Parathyroid adenoma (tissue), 2 donors: ENCODE measurements at regions not wholly inside any gene's neighbourhood (a gene's known extent, or its start where the extent isn't known, plus 50 kb on each side); places are given as distances from the start of the nearest gene placed in this dataset.
"Not testable (repeated sequence)": the region's sequence is repeated elsewhere in the genome, so short reads cannot be mapped to it uniquely, and the experiment has no call there.

ENCODE experiments used
- H2AFZ ChIP-seq: fragments of 300-600 bp; sonication (generic); one replicate; pipeline ENCODE4 v1.7.0; 2017; ENCODE audit warnings: antibody characterized with exemption, mild to moderate bottlenecking
- H3K27ac ChIP-seq: fragments of 300-600 bp; sonication (generic); one replicate; pipeline ENCODE4 v1.7.0; 2017
- H3K27me3 ChIP-seq: fragments of 300-600 bp; sonication (generic); one replicate; pipeline ENCODE4 v1.7.0; 2017; ENCODE audit warnings: low read length; ENCODE audit not compliant: control insufficient read depth, insufficient read depth
- H3K36me3 ChIP-seq: fragments of 300-600 bp; sonication (generic); one replicate; pipeline ENCODE4 v1.7.0; 2017; ENCODE audit warnings: low read length; ENCODE audit not compliant: control insufficient read depth, insufficient read depth
- H3K4me1 ChIP-seq: fragments of 300-600 bp; sonication (generic); one replicate; pipeline ENCODE4 v1.7.0; 2017; ENCODE audit warnings: control low read depth
- H3K4me2 ChIP-seq: fragments of 300-600 bp; sonication (generic); one replicate; pipeline ENCODE4 v1.7.0; 2017; ENCODE audit warnings: low read length
- H3K4me3 ChIP-seq: fragments of 300-600 bp; sonication (generic); one replicate; pipeline ENCODE4 v1.7.0; 2017; ENCODE audit warnings: low read depth, low read length
- H3K79me2 ChIP-seq: fragments of 300-600 bp; sonication (generic); one replicate; pipeline ENCODE4 v1.7.0; 2017; ENCODE audit warnings: control low read depth
- H3K9ac ChIP-seq: fragments of 300-600 bp; sonication (generic); one replicate; pipeline ENCODE4 v1.7.0; 2017; ENCODE audit warnings: mild to moderate bottlenecking
- H3K9me3 ChIP-seq: fragments of 300-600 bp; sonication (generic); one replicate; pipeline ENCODE4 v1.7.0; 2017; ENCODE audit warnings: low read length; ENCODE audit not compliant: control insufficient read depth
- TF ChIP-seq, protein P1 (sequence below): fragments of 300-600 bp; sonication (generic); IDR thresholded peaks from one replicate; pipeline ENCODE4 v1.7.0; 2017; ENCODE audit warnings: antibody characterized with exemption, mild to moderate bottlenecking
- donor health status: primary hyperparathyroidism.

DNA sequence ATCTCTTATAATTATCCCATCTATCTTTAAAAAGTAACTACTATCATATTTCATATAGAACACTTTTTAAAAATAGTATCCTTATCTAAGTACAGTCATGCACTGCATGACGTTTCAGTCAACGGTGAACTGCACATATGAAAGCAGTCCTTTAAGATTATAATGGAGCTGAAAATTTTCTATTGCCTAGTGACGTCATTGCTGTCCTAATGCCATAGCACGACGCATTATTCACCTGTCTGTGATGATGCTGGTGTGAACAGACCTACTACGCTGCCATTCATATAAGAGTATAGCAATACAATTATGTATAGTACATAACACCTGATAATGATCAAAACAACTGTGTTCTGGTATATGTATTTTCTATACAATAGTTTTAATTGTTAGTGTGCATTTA, 225.0 kb downstream of the SOX2 start:
- Histone ChIP-seq H3K4me1 (no peaks in the 10 kb centered on the region), H3K79me2 (no peaks in the 10 kb centered on the region), H3K36me3 (no peaks in the 10 kb centered on the region), H3K9ac (no peak overlapping the region), H3K4me3 (no peak overlapping the region), H3K27me3 (no peaks in the 10 kb centered on the region), H3K9me3 (no peaks in the 10 kb centered on the region), H2AFZ (no peak overlapping the region), H3K4me2 (no peak overlapping the region), H3K27ac (no peak overlapping the region)
- TF ChIP-seq, protein P1, sequence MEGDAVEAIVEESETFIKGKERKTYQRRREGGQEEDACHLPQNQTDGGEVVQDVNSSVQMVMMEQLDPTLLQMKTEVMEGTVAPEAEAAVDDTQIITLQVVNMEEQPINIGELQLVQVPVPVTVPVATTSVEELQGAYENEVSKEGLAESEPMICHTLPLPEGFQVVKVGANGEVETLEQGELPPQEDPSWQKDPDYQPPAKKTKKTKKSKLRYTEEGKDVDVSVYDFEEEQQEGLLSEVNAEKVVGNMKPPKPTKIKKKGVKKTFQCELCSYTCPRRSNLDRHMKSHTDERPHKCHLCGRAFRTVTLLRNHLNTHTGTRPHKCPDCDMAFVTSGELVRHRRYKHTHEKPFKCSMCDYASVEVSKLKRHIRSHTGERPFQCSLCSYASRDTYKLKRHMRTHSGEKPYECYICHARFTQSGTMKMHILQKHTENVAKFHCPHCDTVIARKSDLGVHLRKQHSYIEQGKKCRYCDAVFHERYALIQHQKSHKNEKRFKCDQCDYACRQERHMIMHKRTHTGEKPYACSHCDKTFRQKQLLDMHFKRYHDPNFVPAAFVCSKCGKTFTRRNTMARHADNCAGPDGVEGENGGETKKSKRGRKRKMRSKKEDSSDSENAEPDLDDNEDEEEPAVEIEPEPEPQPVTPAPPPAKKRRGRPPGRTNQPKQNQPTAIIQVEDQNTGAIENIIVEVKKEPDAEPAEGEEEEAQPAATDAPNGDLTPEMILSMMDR: no peak

DNA sequence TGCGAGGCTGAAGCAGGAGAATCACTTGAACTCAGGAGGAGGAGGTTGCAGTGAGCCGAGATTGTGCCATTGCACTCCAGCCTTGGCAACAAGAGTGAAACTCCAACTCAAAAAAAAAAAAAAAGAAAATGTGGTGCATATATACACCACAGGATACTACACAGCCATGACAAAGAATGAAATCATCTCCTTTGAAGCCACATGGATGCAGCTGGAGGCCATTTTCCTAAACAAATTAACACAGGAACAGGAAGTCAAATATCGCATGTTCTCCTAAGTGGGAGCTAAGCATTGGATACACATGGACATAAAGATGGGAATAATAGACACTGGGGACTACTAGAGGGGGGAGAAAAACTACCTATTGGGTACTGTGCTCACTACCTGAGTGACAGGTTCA, 226.9 kb downstream of the SOX2 start:
- not testable (repeated sequence) for H3K79me2 ChIP-seq, H3K4me1 ChIP-seq, H3K27me3 ChIP-seq, H3K36me3 ChIP-seq, H3K4me3 ChIP-seq, H3K9ac ChIP-seq, H3K9me3 ChIP-seq, H2AFZ ChIP-seq, H3K4me2 ChIP-seq, H3K27ac ChIP-seq

DNA sequence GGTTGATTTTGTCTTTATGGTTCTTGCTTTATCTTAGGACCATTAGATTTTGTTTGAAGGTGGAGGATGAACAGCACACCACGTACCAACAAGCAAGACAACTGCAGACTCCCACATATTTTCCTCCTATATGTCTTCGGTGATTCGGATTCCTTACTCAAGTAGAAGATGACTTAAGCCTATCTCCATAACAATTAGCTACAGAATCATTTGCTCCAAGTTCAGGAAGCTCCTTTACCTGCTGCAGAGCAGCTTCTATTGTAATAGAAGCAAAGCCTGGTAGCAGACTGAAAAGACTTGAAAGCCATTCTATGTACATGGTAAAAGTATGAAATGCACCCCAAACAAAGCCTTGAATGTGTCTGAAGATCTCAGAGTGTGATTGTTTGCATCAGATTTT, 229.0 kb downstream of the SOX2 start:
- H3K9ac ChIP-seq: no peak overlapping the region
- no peaks in the 10 kb centered on the region for H3K4me1 ChIP-seq
- no peak overlapping the region for H3K27ac ChIP-seq
- H3K9me3 ChIP-seq: no peaks in the 10 kb centered on the region
- TF ChIP-seq, protein P1: no peak
- no peak overlapping the region for H3K4me3 ChIP-seq
- H3K79me2 ChIP-seq: no peaks in the 10 kb centered on the region
- H3K27me3 ChIP-seq: no peaks in the 10 kb centered on the region
- H3K36me3 ChIP-seq: no peaks in the 10 kb centered on the region
- no peak overlapping the region for H3K4me2 ChIP-seq
- H2AFZ ChIP-seq: no peak overlapping the region

DNA sequence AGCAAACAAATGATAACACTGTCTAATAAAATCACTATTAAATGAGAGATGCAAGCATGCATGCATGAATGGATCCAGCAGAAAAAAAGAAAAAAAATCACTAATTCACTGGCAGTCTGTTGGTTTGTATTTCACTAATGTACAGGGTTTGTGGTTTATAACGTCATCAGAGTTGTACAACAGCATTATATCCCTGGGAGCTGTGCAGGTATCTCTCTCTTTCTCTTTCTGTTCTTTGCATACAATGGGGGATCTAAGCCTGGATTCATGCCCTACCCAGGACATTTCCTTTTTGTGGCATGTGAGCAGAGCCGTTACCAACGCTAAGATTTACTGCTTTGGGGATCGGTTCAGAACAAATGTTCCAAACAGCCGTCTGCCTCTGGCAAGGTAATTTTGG, 229.5 kb downstream of the SOX2 start:
- Histone ChIP-seq H3K4me1 (no peaks in the 10 kb centered on the region), H3K9ac (no peak overlapping the region), H3K79me2 (no peaks in the 10 kb centered on the region), H3K4me3 (no peak overlapping the region), H2AFZ (no peak overlapping the region), H3K9me3 (no peaks in the 10 kb centered on the region), H3K4me2 (no peak overlapping the region), H3K27me3 (no peaks in the 10 kb centered on the region), H3K36me3 (no peaks in the 10 kb centered on the region), H3K27ac (no peak overlapping the region)
- TF ChIP-seq, protein P1: no peak

DNA sequence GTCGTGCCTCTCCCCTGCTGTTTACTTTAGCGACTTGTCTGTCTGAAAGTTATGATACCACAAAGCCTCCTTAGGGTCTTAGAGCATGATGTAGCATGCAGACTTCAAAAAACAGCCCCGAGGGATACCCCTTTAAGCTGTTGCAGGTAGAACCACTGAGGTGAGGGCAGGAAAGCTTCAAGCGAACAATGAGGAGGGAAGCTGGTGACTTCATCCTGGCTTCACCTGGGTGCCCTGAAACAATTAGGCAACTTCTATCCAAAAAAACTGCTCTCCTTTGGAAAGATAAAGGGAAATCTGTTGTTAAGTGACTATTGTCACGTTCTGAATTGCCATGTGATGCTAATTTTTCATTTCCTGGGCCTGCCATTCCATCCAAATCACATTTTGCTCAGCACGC, 231.6 kb downstream of the SOX2 start:
- no peaks in the 10 kb centered on the region for H3K9me3 ChIP-seq
- TF ChIP-seq, protein P1: no peak
- H3K9ac ChIP-seq: no peak overlapping the region
- no peak overlapping the region for H3K4me3 ChIP-seq
- H2AFZ ChIP-seq: peak overlapping the region; percentile 13
- no peaks in the 10 kb centered on the region for H3K4me1 ChIP-seq
- H3K79me2 ChIP-seq: no peaks in the 10 kb centered on the region
- H3K27me3 ChIP-seq: no peaks in the 10 kb centered on the region
- no peak overlapping the region for H3K27ac ChIP-seq
- H3K4me2 ChIP-seq: no peak overlapping the region
- no peaks in the 10 kb centered on the region for H3K36me3 ChIP-seq
